ENCODE measurements at regions not wholly inside any gene's neighbourhood (a gene's known extent, or its start where the extent isn't known, plus 50 kb on each side); places are given as distances from the start of the nearest gene placed in this dataset.

- H3K79me2 ChIP-seq (ENCODE audit: insufficient read depth, low read length): no peaks in the 10 kb centered on the region
- no peak overlapping the region for H3K27ac Mint-ChIP-seq
- H3K36me3 Mint-ChIP-seq: no peaks in the 10 kb centered on the region
- H3K4me3 ChIP-seq (replicated peaks in 1 of 3; ENCODE audit: low read depth in 2 of 3, low read length in 3 of 3): no peak overlapping the region
- no peak overlapping the region for H3K9ac ChIP-seq (ENCODE audit: insufficient read depth, low read length, poor library complexity, severe bottlenecking)
- no peaks in the 10 kb centered on the region for H3K9me3 ChIP-seq (replicated peaks in 1 of 2; ENCODE audit: control insufficient read depth in 1 of 2, insufficient read depth in 1 of 2, low read length in 2 of 2)
- no peaks in the 10 kb centered on the region for H3K4me1 ChIP-seq (ENCODE audit: control insufficient read depth in 1 of 2, insufficient read depth in 2 of 2, low read length in 2 of 2)
- H2AFZ ChIP-seq (ENCODE audit: insufficient read depth, low read depth, low read length, poor library complexity, severe bottlenecking): no peak overlapping the region
- H3K27ac ChIP-seq (ENCODE audit: low read depth in 1 of 2, low read length in 2 of 2): no peak overlapping the region
- H3K4me2 ChIP-seq (replicated peaks; ENCODE audit: extremely low read depth, low read length, poor library complexity, severe bottlenecking): no peak overlapping the region
- H3K4me1 Mint-ChIP-seq: no peaks in the 10 kb centered on the region
- no peak for DNase-seq
- H3K4me3 Mint-ChIP-seq: no peak overlapping the region
- no peaks in the 10 kb centered on the region for H3K36me3 ChIP-seq (replicated peaks in 1 of 2; ENCODE audit: control insufficient read depth in 1 of 2, insufficient read depth in 2 of 2, low read length in 2 of 2)
- H3K9me3 Mint-ChIP-seq: peaks cover 0 to 6% (median 1%) of the 10 kb centered on the region in 7 donors
- H3K27me3 Mint-ChIP-seq (ENCODE audit: low read depth in 3 of 3): peaks cover 0 to 12% (median 4%) of the 10 kb centered on the region in 3 donors
- no peak for TF ChIP-seq CTCF (IDR thresholded peaks at IDR 0.05)
- H4K20me1 ChIP-seq (ENCODE audit: insufficient read depth, low read length): no peaks in the 10 kb centered on the region
- H3K27me3 ChIP-seq (ENCODE audit: control insufficient read depth in 2 of 2, insufficient read depth in 2 of 2, low read length in 2 of 2): no peaks in the 10 kb centered on the region
- no CpG with 5 or more reads among the region's 4 CpGs for WGBS (ENCODE audit: insufficient coverage)
- intact Hi-C loops (cut with micrococcal nuclease): no loop called here
These were observed 417.7 kb upstream of the KAZN start for GRCh38 chr1:14180738-14181137.

- H2AFZ ChIP-seq (ENCODE audit: insufficient read depth, low read depth, low read length, poor library complexity, severe bottlenecking): no peak overlapping the region
- 8% methylated on average over 5 of the region's 9 CpGs for WGBS (ENCODE audit: insufficient coverage)
These were observed 417.2 kb upstream of the KAZN start for GRCh38 chr1:14181191-14181795.

More at GRCh38 chr1:14181191-14181795, 417.2 kb upstream of the KAZN start:
- no peaks in the 10 kb centered on the region for H4K20me1 ChIP-seq (ENCODE audit: insufficient read depth, low read length)
- no peaks in the 10 kb centered on the region for H3K4me1 ChIP-seq (ENCODE audit: control insufficient read depth in 1 of 2, insufficient read depth in 2 of 2, low read length in 2 of 2)
- no peak overlapping the region for H3K4me3 Mint-ChIP-seq
- H3K36me3 Mint-ChIP-seq: no peaks in the 10 kb centered on the region
- intact Hi-C loops (cut with micrococcal nuclease): no loop called here
- H3K4me2 ChIP-seq (replicated peaks; ENCODE audit: extremely low read depth, low read length, poor library complexity, severe bottlenecking): no peak overlapping the region
- no peak for DNase-seq
- H3K27ac Mint-ChIP-seq: no peak overlapping the region
- H3K4me3 ChIP-seq (replicated peaks in 1 of 3; ENCODE audit: low read depth in 2 of 3, low read length in 3 of 3): no peak overlapping the region
- no peaks in the 10 kb centered on the region for H3K4me1 Mint-ChIP-seq
- no peaks in the 10 kb centered on the region for H3K27me3 ChIP-seq (ENCODE audit: control insufficient read depth in 2 of 2, insufficient read depth in 2 of 2, low read length in 2 of 2)
- H3K27me3 Mint-ChIP-seq (ENCODE audit: low read depth in 3 of 3): peaks cover 0 to 12% (median 4%) of the 10 kb centered on the region in 3 donors
- no peak for TF ChIP-seq CTCF (IDR thresholded peaks at IDR 0.05)
- H3K79me2 ChIP-seq (ENCODE audit: insufficient read depth, low read length): no peaks in the 10 kb centered on the region
- H3K9ac ChIP-seq (ENCODE audit: insufficient read depth, low read length, poor library complexity, severe bottlenecking): no peak overlapping the region
- H3K27ac ChIP-seq (ENCODE audit: low read depth in 1 of 2, low read length in 2 of 2): no peak overlapping the region
- H3K9me3 ChIP-seq (replicated peaks in 1 of 2; ENCODE audit: control insufficient read depth in 1 of 2, insufficient read depth in 1 of 2, low read length in 2 of 2): no peaks in the 10 kb centered on the region
- no peaks in the 10 kb centered on the region for H3K36me3 ChIP-seq (replicated peaks in 1 of 2; ENCODE audit: control insufficient read depth in 1 of 2, insufficient read depth in 2 of 2, low read length in 2 of 2)
- peaks cover 0 to 6% (median 1%) of the 10 kb centered on the region in 7 donors for H3K9me3 Mint-ChIP-seq
